HS-27A (cell line): ENCODE measurements at regions not wholly inside any gene's neighbourhood (a gene's known extent, or its start where the extent isn't known, plus 50 kb on each side); places are given as distances from the start of the nearest gene placed in this dataset.

Experiments
- DNase-seq: peaks from one replicate; pipeline ENCODE4 v3.0.0-alpha.2; 2012; ENCODE audit warnings: low read depth, missing footprints

DNA sequence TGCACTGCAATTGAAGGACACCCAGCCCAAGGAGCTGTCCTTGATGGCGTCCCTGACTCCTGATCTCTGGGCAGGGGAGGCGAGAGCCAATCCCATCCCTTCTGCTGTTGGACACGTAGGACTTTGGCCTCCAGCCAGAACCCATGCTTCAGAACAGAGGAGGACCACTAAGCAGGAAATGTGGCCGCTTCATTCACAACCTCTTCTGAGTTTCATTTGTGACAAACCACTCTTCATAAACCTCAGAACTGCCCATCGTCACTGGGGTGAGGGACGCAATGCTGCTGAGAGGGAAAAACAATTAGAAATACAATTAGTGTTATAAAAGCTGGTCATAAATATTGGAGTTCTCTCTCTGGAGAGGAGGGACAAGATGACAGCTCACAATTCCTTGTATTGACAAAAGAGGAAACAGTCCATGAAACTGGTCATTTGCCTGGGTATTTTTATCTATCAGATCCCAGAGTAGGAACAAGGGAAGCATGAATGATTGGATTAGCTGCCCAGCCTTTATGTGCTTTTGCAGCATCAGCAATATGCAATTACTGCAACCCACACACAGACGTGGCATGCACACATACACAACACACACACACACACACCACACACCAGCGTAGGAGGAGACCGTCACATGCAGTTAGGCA is 216.5 kb upstream of the CADM1 start:
- DNase-seq = no peak

DNA sequence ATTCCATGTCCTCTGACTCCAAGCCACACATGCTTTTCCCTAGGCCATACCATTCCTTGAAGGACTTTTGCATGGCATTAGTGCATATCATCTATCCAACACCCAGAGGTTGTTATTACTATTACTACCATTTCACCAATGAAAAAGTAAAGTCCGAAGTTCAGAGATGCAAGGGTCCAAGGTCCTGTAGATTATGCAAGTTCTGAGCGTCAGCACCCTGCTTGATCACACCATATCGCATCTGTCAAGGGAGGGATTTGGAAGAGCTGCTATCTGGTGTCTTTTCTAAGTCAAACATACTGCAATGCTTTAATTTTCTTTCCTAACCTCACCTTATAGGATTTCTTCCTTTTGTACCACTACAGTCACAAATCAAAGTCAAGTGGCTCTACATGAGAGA is 214.7 kb upstream of the CADM1 start:
- DNase-seq = no peak

DNA sequence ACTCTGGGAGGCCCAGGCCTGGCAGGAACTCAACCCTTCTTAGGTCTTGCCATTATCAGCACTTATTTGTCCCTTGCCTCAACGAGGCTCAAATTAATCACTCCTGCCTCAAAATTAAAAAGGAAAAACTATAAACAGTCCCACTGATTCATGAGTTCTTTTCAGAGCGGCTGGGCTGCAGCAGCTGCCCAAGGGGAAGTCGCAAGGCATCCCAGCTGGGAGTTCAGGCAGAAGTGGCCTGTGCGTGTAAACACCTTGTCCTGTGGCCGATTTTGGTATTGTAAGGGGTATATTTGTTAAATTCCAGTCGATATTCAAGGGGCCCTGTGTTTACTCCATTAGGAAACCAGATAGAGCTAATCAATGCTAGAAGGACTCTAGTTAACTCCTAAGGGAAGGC is 213.9 kb upstream of the CADM1 start:
- DNase-seq = no peak

- no peak for DNase-seq
Observed at GRCh38 chr11:115716601-115717529, 212.7 kb upstream of the CADM1 start.

DNA sequence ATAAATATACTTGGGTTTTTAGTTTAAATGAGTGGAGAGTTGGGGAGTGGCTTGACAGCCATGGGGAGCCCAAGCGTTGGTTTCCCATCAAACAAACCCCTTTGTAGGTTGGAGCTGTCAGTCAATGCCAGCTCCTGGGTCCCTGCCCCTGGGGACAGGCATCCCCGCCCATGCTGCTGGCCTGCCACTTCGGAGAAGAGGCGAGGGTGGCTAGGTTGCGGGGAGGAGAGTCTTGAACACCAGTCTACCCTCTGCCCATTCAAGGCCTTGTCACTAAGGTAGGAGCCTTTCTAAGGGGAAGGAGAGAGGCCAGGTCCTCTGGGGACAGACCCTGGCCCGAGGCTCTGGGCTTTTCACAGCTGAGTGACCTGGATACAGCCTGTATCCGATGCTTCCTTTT is 211.9 kb upstream of the CADM1 start:
- no peak for DNase-seq

- no peak for DNase-seq
Observed at GRCh38 chr11:115715251-115715770, 211.1 kb upstream of the CADM1 start.

- no peak for DNase-seq
Observed at GRCh38 chr11:115712296-115712695, 208.1 kb upstream of the CADM1 start.

GRCh38 chr11:115710980-115711379 is 206.8 kb upstream of the CADM1 start:
- no peak for DNase-seq

GRCh38 chr11:115710426-115710825 is 206.2 kb upstream of the CADM1 start:
- no peak for DNase-seq

DNA sequence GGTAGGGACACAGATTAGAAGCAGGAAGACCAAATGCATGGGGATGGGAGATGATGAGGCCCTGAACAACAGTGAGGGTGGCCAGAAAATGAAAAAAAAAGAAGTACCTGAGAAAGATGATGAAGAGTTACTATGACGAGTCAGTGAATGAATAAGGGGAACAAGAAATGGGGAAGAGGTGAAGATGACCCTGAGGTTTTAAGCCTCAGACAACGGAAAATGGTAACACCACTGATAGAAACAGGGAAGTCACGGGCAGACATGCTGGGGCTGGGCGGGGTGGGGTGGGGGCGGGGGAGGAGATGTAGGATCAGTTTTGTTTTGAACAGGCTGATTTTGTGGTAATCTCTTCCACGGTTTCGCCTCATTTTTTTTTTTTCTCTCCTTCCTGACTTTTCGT is 205.1 kb upstream of the CADM1 start:
- no peak for DNase-seq

DNA sequence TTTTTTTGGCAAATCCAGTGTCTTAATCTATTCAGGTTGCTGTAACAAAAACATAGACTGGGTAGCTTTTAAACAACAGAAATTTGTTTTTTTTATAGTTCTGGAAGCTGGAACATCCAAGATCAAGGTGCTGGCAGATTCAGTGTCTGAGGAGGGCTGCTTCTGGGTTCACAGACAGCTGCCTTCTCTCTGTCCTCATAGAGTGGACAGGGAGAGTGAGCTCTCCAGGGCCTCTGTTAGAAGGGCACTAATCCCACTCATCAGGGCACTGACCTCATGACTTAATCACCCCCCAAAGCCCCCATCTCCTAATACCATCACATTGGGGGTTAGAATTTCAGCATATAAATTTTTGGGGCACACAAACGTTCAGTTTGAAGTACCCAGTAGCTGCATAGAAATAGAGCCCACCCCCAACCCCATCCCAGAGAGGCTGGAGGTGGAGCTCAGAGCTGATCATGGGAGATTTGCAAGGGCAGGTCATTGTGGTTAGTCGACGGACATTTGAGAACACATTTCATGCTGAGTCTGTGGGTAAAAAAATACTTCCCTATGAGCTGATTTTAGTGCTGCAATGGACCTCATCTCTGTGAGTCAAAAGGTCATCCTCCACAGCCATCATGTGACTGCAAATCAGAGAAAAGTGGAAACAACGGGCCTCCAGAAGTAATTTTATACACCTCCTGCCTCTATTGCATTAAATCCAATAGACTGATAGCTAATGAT is 203.1 kb upstream of the CADM1 start:
- DNase-seq = no peak

DNA sequence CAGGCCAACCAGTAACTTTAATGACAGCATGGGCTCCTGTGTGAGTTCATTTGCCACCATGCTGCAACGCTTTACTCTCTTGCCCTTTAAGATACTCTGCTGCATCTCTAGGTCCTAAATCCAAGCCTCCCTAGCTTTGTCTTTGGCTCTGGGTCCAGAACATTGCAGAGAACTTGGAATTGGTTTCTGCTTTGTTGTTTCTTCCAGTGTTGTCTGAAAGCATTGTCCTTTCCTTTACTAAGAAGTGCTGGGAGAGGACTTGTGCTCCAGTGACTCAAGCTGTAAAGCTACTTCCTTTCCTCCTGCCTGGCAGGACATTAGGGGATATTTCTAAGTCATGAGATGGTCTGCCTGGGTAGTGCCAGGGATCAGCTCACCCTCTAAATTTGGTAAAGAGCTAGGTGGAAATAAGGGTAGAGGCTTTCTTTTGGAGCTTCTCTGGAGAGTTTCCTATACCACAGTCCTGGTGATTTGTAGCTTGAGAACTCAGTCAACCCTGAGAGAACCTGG is 202.5 kb upstream of the CADM1 start:
- no peak for DNase-seq

GRCh38 chr11:115705200-115705599 is 201.0 kb upstream of the CADM1 start:
- no peak for DNase-seq

GRCh38 chr11:115700981-115701875 is 197.0 kb upstream of the CADM1 start:
- DNase-seq = no peak

GRCh38 chr11:115700496-115700895 is 196.3 kb upstream of the CADM1 start:
- no peak for DNase-seq

DNA sequence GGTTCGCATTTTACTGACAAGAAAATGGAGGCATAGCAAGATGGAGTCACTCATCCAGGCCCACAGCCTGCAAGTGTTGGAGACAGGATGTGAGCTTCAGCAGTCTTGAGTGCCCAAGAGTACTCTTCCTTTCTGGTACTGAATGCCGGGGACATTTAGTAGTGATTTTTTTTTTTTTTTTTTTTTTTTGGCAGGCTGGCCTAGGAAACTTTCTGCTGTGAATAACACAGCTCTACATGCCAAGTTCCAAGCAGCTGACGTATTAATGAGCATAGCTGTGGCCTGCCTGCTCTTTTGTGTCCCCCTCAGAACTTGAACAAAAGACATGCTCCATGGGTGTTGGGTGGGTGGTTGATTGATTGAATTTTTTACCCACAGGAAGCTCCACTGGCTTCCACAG is 195.5 kb upstream of the CADM1 start:
- DNase-seq = no peak

DNA sequence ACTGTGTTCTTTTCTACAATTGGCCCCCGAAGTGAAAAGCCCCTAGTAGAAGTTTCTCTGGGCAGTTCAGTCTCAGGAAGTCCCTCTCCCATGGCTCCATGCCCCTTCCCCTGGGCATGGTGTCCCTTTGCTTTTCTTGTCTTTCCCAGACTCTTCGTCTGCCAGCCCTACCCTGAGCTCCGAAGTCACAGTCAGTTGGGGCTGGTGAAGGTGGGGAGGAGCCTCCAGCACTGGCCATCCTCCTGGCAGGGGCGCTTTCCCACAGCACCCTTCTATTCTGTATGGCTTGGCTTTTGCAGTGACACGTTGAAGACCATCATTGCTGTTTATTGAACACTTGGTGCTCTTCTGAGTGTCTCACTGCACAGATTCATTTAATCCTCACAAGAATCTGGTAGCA is 195.1 kb upstream of the CADM1 start:
- DNase-seq = no peak

- no peak for DNase-seq
Observed at GRCh38 chr11:115698243-115698642, 194.0 kb upstream of the CADM1 start.

GRCh38 chr11:115696563-115696962 is 192.3 kb upstream of the CADM1 start:
- DNase-seq = no peak

- DNase-seq = no peak
Observed at GRCh38 chr11:115695677-115696364, 191.6 kb upstream of the CADM1 start.

DNA sequence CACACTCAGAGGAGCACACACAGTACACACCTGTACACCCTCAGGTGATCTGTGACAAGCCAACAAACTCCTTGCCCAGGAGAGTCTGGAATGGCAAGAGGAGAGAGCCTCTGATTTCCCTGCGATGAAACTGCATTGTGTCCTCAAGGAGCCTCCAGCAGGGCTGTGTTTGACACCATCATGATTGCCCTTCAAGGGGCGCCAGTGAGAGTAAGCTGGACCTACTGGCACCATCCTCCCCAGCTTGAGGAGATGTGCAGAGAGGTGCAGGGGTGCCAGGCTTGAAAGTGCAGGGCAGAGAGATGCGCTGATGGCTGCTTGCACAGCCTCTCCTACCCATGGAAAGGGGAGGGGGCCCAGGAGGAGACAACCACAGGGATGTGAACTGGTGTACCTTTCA is 188.8 kb upstream of the CADM1 start:
- DNase-seq = no peak
